Right atrium auricular region (tissue), 2 donors: ENCODE measurements at regions not wholly inside any gene's neighbourhood (a gene's known extent, or its start where the extent isn't known, plus 50 kb on each side); places are given as distances from the start of the nearest gene placed in this dataset.

ENCODE experiments used
- DNase-seq: peaks from one replicate; pipeline ENCODE4 v3.0.0-alpha.2; 2019; ENCODE audit warnings: low spot score
- H3K27ac ChIP-seq, 2 donors: fragments of 200-600 bp; sonication (generic); 1 replicate in 1 of 2; 2 replicates in 1 of 2; pipeline ENCODE4 v1.5.1; 2016 to 2019
- H3K27me3 ChIP-seq, 2 donors: fragments of 200-600 bp; sonication (generic); one replicate each; pipeline versions ENCODE4 v1.5.1 to v1.6.0; 2017 to 2019
- H3K36me3 ChIP-seq: fragments of 200-600 bp; sonication (generic); one replicate; pipeline ENCODE4 v1.5.1; 2016
- H3K4me1 ChIP-seq, 2 donors: fragments of 200-600 bp; sonication (generic); one replicate each; pipeline versions ENCODE4 v1.5.1 to v1.6.0; 2017 to 2019
- H3K4me3 ChIP-seq, 2 donors: fragments of 200-600 bp; sonication (generic); 1 replicate in 1 of 2; 2 replicates in 1 of 2; pipeline ENCODE4 v1.5.1; 2017 to 2019; ENCODE audit warnings: mild to moderate bottlenecking in 1 of 2, moderate library complexity in 1 of 2
- H3K9me3 ChIP-seq, 2 donors: fragments of 200-600 bp; sonication (generic); one replicate each; pipeline ENCODE4 v1.5.1; 2019
- TF ChIP-seq, protein P1 (sequence below), 2 donors: fragments of 200-600 bp; sonication (generic); IDR thresholded peaks; one replicate each; pipeline ENCODE4 v1.5.1; 2019; ENCODE audit warnings: antibody characterized with exemption in 2 of 2

DNA sequence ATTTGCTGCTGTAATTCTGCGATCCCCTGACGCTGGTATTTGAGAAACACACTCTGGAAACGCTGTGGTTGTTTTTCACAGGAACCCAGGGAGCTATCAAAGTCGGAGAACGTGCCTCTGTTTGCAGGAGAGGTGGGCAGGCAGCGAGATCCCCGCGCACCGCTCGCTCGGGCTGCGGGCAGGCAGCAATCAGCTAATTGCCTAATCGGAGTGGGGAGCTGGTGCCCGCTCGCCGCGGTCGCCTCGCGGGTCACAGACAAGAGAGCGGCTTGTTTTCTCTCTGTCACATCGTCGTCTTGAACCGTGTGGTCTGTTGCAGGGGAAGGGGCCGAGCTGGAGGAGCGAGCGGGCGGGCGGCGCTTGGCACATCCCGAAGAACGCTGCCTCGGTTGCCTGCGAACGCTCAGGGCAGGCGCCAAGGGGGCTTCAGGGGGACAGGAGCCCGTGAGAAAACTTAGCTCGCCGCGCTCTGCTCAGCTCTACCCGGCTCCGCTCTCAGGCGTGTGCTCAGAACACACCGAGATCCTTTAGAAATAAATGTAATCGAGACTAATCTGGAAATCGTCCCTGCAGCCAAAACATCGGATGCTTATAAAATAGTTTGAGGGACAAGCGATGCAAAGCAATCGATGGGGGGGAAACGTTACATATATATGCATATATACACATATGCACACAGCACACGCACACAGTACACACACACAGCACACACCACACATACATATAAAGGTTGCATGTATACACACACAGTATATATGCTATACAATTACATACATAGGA, 93.6 kb upstream of the SMYD2 start:
- Histone ChIP-seq H3K4me3 (peak overlapping the region in 1 of 2 donors; percentile 23), H3K36me3 (no peaks in the 10 kb centered on the region), H3K9me3 (peaks cover 0 to 11% of the 10 kb centered on the region in 2 donors), H3K27ac (no peak overlapping the region), H3K27me3 (peaks cover 14 to 15% of the 10 kb centered on the region in 2 donors), H3K4me1 (peaks cover 0 to 7% of the 10 kb centered on the region in 2 donors)
- TF ChIP-seq, protein P1, sequence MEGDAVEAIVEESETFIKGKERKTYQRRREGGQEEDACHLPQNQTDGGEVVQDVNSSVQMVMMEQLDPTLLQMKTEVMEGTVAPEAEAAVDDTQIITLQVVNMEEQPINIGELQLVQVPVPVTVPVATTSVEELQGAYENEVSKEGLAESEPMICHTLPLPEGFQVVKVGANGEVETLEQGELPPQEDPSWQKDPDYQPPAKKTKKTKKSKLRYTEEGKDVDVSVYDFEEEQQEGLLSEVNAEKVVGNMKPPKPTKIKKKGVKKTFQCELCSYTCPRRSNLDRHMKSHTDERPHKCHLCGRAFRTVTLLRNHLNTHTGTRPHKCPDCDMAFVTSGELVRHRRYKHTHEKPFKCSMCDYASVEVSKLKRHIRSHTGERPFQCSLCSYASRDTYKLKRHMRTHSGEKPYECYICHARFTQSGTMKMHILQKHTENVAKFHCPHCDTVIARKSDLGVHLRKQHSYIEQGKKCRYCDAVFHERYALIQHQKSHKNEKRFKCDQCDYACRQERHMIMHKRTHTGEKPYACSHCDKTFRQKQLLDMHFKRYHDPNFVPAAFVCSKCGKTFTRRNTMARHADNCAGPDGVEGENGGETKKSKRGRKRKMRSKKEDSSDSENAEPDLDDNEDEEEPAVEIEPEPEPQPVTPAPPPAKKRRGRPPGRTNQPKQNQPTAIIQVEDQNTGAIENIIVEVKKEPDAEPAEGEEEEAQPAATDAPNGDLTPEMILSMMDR (IDR thresholded peaks at IDR 0.05) = no peak
- DNase-seq = no peak

DNA sequence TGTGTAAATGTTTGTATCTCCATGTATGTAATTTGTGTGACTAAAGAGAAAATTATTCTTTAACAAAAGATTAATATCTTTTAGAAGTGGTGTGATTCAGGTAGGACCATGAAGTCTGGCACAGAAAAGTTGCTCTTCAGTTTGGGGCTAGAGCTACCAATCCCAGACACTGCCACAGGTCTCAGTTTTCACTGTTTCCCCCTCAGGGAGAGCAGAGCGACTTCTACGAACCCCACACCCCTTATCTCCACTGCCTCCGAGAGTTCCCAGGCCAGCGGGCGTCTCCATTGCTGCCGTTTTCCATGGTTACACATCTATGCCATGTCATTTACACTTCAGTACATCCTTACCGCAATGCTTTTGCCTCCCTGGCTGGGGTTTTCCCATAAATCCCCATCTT, 93.0 kb upstream of the SMYD2 start:
- peaks cover 14 to 15% of the 10 kb centered on the region in 2 donors for H3K27me3 ChIP-seq
- no peaks in the 10 kb centered on the region for H3K36me3 ChIP-seq
- no peak for DNase-seq
- peaks cover 0 to 4% of the 10 kb centered on the region in 2 donors for H3K9me3 ChIP-seq
- H3K27ac ChIP-seq = no peak overlapping the region
- TF ChIP-seq, protein P1 (IDR thresholded peaks at IDR 0.05) = no peak
- peaks cover 0 to 7% of the 10 kb centered on the region in 2 donors for H3K4me1 ChIP-seq
- H3K4me3 ChIP-seq = no peak overlapping the region

DNA sequence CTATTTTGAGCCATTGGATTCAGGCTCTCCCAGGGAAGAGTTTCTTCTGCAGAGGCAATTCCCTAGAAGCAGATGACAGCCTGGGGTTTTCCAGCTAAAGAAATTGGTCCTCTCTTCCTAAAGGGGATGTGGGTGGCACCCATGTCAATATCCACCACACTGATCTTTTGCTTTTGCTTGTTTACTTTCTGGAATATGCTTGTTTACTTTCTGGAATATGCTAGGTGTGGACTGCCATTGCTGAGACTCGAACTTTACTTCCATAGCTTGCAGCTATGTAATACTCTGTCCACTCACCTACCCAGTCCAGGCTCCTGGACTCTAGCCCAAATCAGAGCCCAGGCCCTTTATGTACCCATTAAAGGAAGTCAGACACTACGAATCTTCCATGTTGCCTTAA, 92.1 kb upstream of the SMYD2 start:
- Histone ChIP-seq H3K4me3 (no peak overlapping the region), H3K27ac (no peak overlapping the region), H3K4me1 (peaks cover 0 to 7% of the 10 kb centered on the region in 2 donors), H3K27me3 (peaks cover 14 to 15% of the 10 kb centered on the region in 2 donors), H3K36me3 (no peaks in the 10 kb centered on the region), H3K9me3 (no peaks in the 10 kb centered on the region)
- DNase-seq = no peak
- TF ChIP-seq, protein P1 (IDR thresholded peaks at IDR 0.05) = no peak

DNA sequence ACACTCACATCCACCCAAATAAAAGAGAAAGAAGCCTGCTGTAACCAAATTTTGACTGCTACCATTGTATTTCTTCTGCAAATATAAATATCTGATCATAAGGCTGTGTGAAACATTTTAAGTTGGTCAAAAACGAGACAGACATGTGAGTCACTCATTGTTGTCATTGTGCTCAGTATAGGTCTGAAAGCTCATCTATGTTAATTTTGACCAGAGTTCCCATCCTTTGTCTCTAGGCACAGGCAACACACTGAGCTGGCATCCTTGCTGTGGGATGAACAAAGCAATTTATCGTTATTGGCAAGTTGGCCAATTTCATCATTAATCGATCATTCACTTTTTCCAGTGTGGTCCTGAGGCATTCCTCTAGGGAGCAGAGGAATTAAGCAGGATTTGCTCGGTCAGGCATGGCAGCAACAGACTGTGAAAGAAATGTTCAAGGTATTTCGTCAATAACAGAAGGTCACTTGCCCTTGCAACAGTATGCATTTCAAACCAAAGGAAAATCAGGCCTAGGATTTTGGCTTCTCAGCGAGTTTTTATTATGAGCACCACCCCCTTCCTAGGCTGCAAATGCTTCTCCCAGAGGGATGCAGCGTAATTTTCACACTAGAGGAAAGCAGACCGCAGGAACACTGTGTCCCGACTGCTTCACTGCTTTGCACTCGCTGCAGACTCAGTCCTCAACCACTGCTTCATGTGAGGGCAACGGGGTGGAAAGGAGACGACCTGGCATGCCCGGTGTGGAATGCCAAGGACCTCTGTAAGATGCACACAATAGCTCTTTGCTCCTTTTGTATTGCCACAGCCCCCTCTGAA, 87.9 kb upstream of the SMYD2 start:
- no peaks in the 10 kb centered on the region for H3K9me3 ChIP-seq
- no peak for DNase-seq
- peaks cover 0 to 2% of the 10 kb centered on the region in 2 donors for H3K27me3 ChIP-seq
- H3K4me1 ChIP-seq = no peaks in the 10 kb centered on the region
- no peak overlapping the region for H3K4me3 ChIP-seq
- TF ChIP-seq, protein P1 (IDR thresholded peaks at IDR 0.05) = no peak
- H3K27ac ChIP-seq = no peak overlapping the region
- no peaks in the 10 kb centered on the region for H3K36me3 ChIP-seq

DNA sequence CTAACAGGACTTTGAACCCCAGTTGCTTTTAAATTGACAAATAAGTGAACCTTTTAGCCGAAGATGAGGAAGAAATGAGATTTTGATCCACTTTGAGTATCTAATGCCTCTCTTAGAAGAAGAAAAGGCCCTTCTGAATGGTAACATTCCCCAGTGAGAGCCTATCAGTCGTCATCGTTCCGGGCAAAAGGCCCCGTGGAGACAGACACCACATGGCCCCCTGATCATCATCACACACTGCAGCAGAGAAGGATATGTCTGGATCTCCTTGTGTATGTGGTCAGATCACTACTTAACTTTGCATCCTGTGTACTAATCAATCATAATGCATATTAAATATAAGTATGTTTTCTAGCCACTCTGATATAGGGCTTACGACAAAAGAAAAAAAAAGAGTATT, 87.3 kb upstream of the SMYD2 start:
- Histone ChIP-seq H3K27me3 (no peaks in the 10 kb centered on the region), H3K9me3 (no peaks in the 10 kb centered on the region), H3K36me3 (no peaks in the 10 kb centered on the region), H3K27ac (no peak overlapping the region), H3K4me1 (no peaks in the 10 kb centered on the region), H3K4me3 (no peak overlapping the region)
- TF ChIP-seq, protein P1 (IDR thresholded peaks at IDR 0.05) = no peak
- no peak for DNase-seq
